ENCODE measurements at regions not wholly inside any gene's neighbourhood (a gene's known extent, or its start where the extent isn't known, plus 50 kb on each side); places are given as distances from the start of the nearest gene placed in this dataset.
"Not testable (repeated sequence)": the region's sequence is repeated elsewhere in the genome, so short reads cannot be mapped to it uniquely, and the experiment has no call there.

GRCh38 chr15:22134941-22135566 is 54.7 kb downstream of the OR4M2 start:
- not testable (repeated sequence) for DNase-seq

GRCh38 chr15:22137572-22137971 is 57.2 kb downstream of the OR4M2 start:
- DNase-seq, result not testable (repeated sequence)

DNA sequence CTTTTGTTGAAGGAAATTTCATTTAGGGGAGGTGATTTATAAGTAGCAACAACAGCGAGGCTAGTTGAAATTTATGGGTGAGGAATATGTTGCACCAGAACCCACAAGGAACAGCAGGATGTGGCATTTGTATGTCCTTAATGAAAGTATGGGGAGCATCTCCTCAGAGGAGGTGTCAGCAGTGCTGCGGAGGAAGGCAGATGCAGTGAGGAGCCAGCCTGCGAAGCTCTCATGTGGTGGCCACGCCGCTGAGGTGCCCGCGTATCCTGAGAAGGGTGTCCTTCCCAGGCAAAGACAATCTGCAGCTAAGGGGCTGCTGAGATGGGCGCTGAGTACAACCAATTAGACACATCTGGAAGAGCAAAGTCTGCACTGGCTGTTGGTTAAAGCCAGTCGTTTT is 60.8 kb downstream of the OR4M2 start:
- DNase-seq, result not testable (repeated sequence)

DNA sequence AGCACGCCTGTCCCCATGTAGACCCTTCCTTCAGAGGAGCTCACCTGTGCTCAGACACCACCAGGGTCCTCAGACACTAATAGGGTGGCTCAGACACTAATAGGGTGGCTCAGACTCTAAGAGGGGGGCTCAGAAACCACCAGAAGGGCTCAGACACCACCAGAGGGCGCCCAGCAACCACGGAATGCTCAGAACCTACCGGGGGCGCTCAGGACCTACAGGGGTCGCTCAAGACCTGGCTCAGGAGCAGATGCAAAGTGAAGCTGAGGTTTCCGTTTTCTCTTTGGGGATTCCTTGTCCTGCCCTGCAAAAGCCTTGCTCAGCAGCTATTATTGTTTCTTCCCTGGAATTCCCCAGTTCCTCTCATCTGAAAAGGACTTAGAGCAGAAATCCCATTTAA is 67.8 kb downstream of the OR4M2 start:
- not testable (repeated sequence) for DNase-seq

DNA sequence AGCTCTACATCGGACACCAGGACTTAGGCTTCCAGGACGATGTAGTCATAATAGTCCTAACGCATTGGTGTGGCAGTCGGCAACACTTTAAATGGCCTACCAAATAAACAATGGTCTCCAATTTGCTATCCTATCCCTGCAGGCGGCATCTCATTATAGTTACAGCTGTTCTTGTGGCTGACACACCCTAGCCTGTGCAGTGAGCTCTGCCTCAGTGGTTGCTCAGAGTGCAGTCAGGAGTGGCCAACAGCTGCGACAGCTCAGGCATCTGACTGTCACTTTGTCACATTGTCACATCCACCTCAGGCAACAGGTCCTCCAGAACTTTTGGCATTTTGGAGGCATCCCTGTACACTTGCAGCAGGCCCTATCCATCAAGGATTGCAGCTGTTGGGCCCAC is 77.9 kb downstream of the OR4M2 start:
- not testable (repeated sequence) for DNase-seq

GRCh38 chr15:22160283-22160682 is 80.0 kb downstream of the OR4M2 start:
- DNase-seq, result not testable (repeated sequence)

GRCh38 chr15:22160741-22161140 is 80.4 kb downstream of the OR4M2 start:
- DNase-seq, result not testable (repeated sequence)

DNA sequence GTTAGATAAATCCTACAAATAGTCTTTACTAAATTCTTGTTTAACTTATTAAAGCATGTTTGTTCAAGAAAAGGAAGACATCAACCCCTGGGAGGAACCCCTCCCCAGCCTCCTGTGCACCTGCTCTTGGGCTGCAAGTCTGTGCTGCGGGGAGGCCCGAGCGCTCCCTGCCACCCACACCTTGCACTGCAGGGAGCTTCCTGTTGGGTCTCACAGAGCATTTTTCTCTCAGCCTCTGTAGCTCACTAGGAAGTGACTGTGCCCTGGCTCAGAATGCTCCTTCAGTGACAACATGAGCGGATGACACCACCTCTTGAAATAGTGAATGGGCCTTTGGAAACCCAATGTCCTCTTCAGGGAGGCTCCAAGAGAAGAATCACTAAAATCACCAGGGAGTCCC is 81.1 kb downstream of the OR4M2 start:
- not testable (repeated sequence) for DNase-seq

DNA sequence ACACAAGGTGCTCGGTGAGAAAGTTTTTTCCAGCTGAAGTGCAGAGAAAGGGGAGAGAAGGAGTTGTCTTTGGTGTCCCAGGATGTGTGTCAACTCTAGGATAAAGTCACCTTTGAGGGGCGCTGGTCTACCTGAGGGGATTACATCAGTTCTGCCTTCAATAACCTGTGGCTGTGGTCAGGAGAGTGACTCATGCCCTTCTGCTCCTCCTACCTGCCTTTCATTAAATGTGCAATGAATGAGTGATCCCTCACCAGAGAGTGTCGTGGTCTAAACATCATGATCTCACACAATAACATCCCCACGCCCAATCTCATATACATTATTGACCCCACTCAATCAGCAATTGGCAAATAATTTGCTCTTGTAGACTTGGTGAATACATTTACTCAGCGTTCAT is 83.4 kb downstream of the OR4M2 start:
- not testable (repeated sequence) for DNase-seq

DNA sequence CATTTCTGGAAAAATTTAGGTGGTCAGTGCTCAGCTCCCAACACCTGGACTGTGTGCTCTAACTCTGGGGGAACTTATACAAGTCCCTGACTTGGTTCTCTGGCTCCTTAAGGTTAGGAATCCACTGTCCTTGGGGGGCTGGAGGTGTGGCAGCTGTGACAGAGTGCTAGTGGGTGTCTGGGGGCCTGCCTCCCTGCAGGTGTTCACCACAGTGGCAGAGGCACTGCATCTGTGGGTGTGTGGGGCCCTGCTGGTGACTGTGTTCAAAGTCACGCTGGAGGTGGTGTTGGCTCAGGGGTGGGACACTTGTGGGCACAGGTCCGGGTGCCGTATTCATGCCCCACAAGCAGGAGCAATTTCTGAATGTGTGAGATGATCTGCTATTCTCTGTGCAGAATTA is 87.2 kb downstream of the OR4M2 start:
- DNase-seq, result not testable (repeated sequence)

DNA sequence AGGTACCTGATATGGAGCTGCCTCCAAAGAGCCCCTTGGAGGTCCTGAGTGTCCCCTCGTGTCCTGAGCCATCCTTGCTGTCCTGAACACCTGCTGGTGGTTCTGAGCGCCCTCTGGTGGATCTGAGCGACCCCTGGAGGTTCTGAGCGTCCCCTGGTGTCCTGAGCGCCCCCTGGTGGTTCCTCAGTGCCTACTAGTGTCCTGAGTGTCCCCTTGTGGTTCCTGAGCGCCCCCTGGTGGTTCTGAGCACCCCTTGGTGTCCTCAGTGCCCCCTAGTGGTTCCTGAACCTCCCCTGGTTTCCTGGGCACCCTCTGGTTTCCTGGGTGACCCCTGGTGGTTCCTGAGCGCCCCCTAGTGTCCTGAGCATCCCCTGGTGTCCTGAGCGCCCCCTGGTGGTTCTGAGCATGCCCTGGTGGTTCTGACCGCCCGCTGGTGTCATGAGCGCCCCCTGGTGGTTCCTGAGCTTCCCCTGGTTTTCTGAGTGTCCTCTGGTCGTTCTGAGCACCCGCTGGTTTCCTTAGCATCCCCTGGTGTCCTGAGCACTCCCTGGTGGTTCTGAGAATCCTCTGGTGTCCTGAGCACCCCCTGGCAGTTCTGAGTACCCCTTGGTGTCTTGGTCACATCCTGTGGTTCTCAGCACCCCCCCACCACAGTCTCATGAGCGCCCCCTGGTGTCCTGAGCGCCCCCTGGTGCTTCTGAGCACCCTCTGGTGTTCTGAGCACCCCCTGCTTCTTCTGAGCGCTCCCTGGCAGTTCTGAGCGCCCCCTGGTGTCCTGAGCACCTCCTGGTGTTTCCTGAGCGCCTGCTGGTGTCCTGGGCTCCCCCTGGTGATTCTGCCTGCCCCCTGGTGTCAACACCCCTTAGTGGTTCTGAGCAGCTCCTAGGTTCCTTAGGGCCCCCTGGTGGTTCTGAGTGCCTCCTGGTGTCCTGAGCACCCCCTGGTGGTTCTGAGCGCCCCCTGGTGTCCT is 93.0 kb downstream of the OR4M2 start:
- not testable (repeated sequence) for DNase-seq

- DNase-seq, result not testable (repeated sequence)
Observed at GRCh38 chr15:22174088-22174487, 93.8 kb downstream of the OR4M2 start.

- not testable (repeated sequence) for DNase-seq
Observed at GRCh38 chr15:22177965-22178364, 97.6 kb downstream of the OR4M2 start.

- DNase-seq, result not testable (repeated sequence)
Observed at GRCh38 chr15:22178438-22178837, 98.1 kb downstream of the OR4M2 start.

DNA sequence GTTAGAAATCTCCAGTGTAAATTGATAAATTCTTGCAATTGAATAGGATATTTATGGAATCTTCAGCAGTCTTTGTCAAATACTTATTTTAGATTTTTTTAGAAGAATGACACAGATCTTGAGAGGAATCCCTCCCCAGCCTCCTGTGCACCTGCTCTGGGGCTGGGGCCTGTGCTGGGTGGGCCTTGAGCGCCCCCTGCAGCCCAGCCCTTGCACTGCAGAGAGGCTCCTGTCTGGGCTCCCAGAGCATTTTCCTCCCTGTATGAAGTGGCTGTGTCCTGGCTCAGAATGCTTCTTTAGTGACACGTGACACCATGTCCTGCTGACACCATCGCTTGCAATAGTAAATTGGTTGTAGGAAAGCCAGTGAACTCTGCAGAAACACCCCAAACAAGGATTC is 98.7 kb downstream of the OR4M2 start:
- DNase-seq, result not testable (repeated sequence)

- DNase-seq, result not testable (repeated sequence)
Observed at GRCh38 chr15:22180611-22181010, 100.3 kb downstream of the OR4M2 start.

- DNase-seq, result not testable (repeated sequence)
Observed at GRCh38 chr15:22184678-22185077, 104.4 kb downstream of the OR4M2 start.

DNA sequence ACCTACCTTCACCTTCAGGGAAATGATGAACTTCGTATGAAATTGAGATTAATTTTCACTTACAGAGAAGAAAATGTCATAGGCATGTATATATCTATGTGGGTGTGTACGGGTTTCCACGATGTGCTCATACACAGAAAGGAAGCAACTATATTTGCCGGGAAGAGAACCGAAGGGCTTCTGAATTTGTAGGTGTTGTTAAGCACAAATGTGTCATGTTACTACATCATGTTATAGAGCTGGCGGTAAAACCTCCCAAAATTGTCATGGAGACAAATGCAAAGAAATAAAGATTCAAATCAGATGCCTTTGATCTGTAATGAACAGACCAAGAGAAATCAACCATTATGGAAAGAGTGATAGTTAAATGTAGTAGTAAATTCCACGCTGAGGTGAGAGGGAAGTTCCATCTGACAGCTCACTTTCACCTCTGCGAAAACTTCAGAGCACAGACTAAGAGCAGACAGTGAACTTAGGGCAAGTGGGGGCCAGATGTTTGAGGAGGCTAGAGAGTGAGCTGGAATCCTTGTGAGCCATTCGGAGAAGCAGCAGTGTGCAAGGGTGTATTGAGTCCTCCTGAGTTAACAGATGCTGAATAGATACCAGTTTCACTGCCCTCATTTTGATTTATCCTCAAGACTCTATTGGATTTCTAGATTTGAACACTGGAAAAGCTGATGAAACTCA is 106.7 kb downstream of the OR4M2 start:
- DNase-seq, result not testable (repeated sequence)

- DNase-seq, result not testable (repeated sequence)
Observed at GRCh38 chr15:22191818-22192217, 111.5 kb downstream of the OR4M2 start.

GRCh38 chr15:22194739-22195617 is 114.7 kb downstream of the OR4M2 start:
- DNase-seq, result not testable (repeated sequence)

DNA sequence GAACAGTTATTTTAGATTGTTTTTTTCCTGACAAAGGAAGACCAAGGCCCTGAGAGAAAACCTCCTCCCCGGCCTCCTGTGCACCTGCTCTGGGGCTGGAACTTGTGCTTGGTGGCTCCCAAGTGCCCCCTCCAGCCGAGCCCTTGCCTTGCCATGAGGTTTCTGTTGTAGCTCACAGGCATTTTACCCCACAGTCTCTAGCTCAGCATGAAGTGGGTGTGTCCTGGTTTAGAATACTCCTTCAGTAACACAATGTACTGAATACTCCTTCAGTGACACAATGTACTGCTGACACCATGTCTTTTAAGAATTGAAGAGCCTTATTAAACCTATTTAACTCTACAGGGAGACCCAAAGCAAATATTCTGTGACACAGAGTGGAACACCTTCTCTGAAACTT is 116.1 kb downstream of the OR4M2 start:
- DNase-seq, result not testable (repeated sequence)

DNA sequence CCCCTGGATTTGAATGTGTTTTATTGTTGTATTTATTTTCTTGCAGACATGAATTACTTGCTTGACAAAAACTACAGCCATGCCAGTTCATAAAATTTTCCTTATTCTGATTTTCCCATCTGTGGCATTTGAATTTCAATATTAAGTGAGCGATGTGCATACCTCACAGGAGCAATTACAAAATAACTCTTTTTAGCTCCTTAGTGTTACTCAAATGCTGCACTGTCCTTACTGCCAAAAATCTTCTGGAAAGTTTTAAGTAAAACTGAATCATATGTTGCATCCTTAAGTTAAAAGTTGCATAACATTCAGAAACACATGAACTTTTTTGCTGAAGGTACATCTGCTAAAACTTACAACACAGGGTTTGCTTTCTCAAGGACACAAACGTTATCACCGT is 120.1 kb downstream of the OR4M2 start:
- not testable (repeated sequence) for DNase-seq
